ENCODE measurements at regions not wholly inside any gene's neighbourhood (a gene's known extent, or its start where the extent isn't known, plus 50 kb on each side); places are given as distances from the start of the nearest gene placed in this dataset.

GRCh38 chr6:15924893-15925292 is 204.0 kb upstream of the MYLIP start:
- no peak for TF ChIP-seq CEBPB (IDR thresholded peaks at IDR 0.05)
- TF ChIP-seq TEAD4 (IDR thresholded peaks at IDR 0.05) = no peak
- TF ChIP-seq, protein P1, sequence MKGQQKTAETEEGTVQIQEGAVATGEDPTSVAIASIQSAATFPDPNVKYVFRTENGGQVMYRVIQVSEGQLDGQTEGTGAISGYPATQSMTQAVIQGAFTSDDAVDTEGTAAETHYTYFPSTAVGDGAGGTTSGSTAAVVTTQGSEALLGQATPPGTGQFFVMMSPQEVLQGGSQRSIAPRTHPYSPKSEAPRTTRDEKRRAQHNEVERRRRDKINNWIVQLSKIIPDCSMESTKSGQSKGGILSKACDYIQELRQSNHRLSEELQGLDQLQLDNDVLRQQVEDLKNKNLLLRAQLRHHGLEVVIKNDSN (IDR thresholded peaks at IDR 0.05) = no peak
- TF ChIP-seq FOXM1 (IDR thresholded peaks at IDR 0.05; ENCODE audit: borderline replicate concordance, low read depth) = no peak
- TF ChIP-seq TCF12 (IDR thresholded peaks at IDR 0.05; ENCODE audit: low read depth) = no peak
- no peak for TF ChIP-seq EGR1 (IDR thresholded peaks at IDR 0.05)
- TF ChIP-seq, protein P2, sequence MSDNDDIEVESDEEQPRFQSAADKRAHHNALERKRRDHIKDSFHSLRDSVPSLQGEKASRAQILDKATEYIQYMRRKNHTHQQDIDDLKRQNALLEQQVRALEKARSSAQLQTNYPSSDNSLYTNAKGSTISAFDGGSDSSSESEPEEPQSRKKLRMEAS (IDR thresholded peaks at IDR 0.05) = no peak
- no peak for TF ChIP-seq YY1 (IDR thresholded peaks at IDR 0.05; ENCODE audit: low read depth)
- TF ChIP-seq, protein P3, sequence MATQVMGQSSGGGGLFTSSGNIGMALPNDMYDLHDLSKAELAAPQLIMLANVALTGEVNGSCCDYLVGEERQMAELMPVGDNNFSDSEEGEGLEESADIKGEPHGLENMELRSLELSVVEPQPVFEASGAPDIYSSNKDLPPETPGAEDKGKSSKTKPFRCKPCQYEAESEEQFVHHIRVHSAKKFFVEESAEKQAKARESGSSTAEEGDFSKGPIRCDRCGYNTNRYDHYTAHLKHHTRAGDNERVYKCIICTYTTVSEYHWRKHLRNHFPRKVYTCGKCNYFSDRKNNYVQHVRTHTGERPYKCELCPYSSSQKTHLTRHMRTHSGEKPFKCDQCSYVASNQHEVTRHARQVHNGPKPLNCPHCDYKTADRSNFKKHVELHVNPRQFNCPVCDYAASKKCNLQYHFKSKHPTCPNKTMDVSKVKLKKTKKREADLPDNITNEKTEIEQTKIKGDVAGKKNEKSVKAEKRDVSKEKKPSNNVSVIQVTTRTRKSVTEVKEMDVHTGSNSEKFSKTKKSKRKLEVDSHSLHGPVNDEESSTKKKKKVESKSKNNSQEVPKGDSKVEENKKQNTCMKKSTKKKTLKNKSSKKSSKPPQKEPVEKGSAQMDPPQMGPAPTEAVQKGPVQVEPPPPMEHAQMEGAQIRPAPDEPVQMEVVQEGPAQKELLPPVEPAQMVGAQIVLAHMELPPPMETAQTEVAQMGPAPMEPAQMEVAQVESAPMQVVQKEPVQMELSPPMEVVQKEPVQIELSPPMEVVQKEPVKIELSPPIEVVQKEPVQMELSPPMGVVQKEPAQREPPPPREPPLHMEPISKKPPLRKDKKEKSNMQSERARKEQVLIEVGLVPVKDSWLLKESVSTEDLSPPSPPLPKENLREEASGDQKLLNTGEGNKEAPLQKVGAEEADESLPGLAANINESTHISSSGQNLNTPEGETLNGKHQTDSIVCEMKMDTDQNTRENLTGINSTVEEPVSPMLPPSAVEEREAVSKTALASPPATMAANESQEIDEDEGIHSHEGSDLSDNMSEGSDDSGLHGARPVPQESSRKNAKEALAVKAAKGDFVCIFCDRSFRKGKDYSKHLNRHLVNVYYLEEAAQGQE (IDR thresholded peaks at IDR 0.05; ENCODE audit: low read depth) = no peak
- no peak for TF ChIP-seq CREB1 (IDR thresholded peaks at IDR 0.05; ENCODE audit: low read depth)
- no peak for TF ChIP-seq ZBTB7A (IDR thresholded peaks at IDR 0.05; ENCODE audit: low read depth)
- no peak for TF ChIP-seq RAD21 (IDR thresholded peaks at IDR 0.05; ENCODE audit: low read depth)
- TF ChIP-seq TAF1 (IDR thresholded peaks at IDR 0.05; ENCODE audit: low read depth) = no peak
- no peak for TF ChIP-seq EP300 (IDR thresholded peaks at IDR 0.05; ENCODE audit: borderline replicate concordance)
- TF ChIP-seq NFIC (IDR thresholded peaks at IDR 0.05) = no peak

DNA sequence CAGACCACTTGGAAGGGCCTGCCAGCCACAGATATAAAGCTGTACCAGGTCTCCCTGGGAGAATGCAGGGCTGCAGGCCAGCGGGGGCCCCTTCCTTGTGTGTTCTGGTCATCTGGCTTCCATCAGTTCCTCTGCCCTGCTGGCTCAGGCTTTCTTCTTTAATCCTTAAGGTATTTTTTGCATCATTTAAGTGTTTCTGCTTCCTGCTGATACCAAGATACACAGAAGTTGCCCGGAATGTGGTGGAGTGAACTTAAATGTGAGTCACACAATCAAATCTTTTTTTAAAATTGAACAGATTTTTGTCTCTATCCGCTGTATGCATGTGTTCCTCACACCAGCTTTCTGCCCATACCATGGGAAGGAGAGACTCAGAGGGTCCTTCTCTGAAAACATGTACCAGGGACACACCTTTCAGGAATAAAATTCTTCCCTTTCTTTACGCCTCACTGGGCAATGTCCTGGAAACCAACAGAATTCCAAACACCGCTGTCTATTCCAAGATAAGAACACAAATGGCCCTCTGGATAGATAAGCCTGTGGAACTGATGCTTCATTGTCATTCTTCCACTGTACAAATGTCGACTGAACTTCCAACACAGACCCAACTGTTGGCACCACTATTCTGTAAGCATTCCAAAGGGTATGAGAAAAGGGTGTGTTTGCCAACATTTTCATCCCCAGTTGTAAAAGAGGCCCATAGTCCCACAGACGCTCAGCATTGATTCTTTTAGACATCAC is 206.2 kb upstream of the MYLIP start:
- no peak for TF ChIP-seq TCF12 (IDR thresholded peaks at IDR 0.05; ENCODE audit: low read depth)
- TF ChIP-seq ZBTB7A (IDR thresholded peaks at IDR 0.05; ENCODE audit: low read depth) = no peak
- no peak for TF ChIP-seq TEAD4 (IDR thresholded peaks at IDR 0.05)
- TF ChIP-seq, protein P3 (IDR thresholded peaks at IDR 0.05; ENCODE audit: low read depth) = no peak
- TF ChIP-seq CEBPB (IDR thresholded peaks at IDR 0.05) = no peak
- TF ChIP-seq, protein P1 (IDR thresholded peaks at IDR 0.05) = no peak
- TF ChIP-seq TAF1 (IDR thresholded peaks at IDR 0.05; ENCODE audit: low read depth) = no peak
- no peak for TF ChIP-seq EGR1 (IDR thresholded peaks at IDR 0.05)
- TF ChIP-seq FOXM1 (IDR thresholded peaks at IDR 0.05; ENCODE audit: borderline replicate concordance, low read depth) = no peak
- TF ChIP-seq, protein P2 (IDR thresholded peaks at IDR 0.05) = no peak
- TF ChIP-seq RAD21 (IDR thresholded peaks at IDR 0.05; ENCODE audit: low read depth) = no peak
- TF ChIP-seq EP300 (IDR thresholded peaks at IDR 0.05; ENCODE audit: borderline replicate concordance) = no peak
- TF ChIP-seq NFIC (IDR thresholded peaks at IDR 0.05) = no peak
- TF ChIP-seq CREB1 (IDR thresholded peaks at IDR 0.05; ENCODE audit: low read depth) = no peak
- no peak for TF ChIP-seq YY1 (IDR thresholded peaks at IDR 0.05; ENCODE audit: low read depth)

- no peak for TF ChIP-seq TEAD4 (IDR thresholded peaks at IDR 0.05)
- TF ChIP-seq TAF1 (IDR thresholded peaks at IDR 0.05; ENCODE audit: low read depth) = no peak
- no peak for TF ChIP-seq RAD21 (IDR thresholded peaks at IDR 0.05; ENCODE audit: low read depth)
- TF ChIP-seq, protein P2 (IDR thresholded peaks at IDR 0.05) = no peak
- TF ChIP-seq, protein P1 (IDR thresholded peaks at IDR 0.05) = no peak
- no peak for TF ChIP-seq CEBPB (IDR thresholded peaks at IDR 0.05)
- TF ChIP-seq TCF12 (IDR thresholded peaks at IDR 0.05; ENCODE audit: low read depth) = no peak
- no peak for TF ChIP-seq EP300 (IDR thresholded peaks at IDR 0.05; ENCODE audit: borderline replicate concordance)
- no peak for TF ChIP-seq NFIC (IDR thresholded peaks at IDR 0.05)
- TF ChIP-seq YY1 (IDR thresholded peaks at IDR 0.05; ENCODE audit: low read depth) = no peak
- no peak for TF ChIP-seq EGR1 (IDR thresholded peaks at IDR 0.05)
- TF ChIP-seq, protein P3 (IDR thresholded peaks at IDR 0.05; ENCODE audit: low read depth) = no peak
- TF ChIP-seq ZBTB7A (IDR thresholded peaks at IDR 0.05; ENCODE audit: low read depth) = no peak
Observed at GRCh38 chr6:15921243-15921642, 207.6 kb upstream of the MYLIP start.
